GM23338 (cell line): ENCODE measurements at regions not wholly inside any gene's neighbourhood (a gene's known extent, or its start where the extent isn't known, plus 50 kb on each side); places are given as distances from the start of the nearest gene placed in this dataset.

Source experiments
- ATAC-seq: fragments of 200-7000 bp; cut with Tn5 transposase; 3 replicates; pipeline ENCODE4 v1.9.1; 2020
- DNase-seq: peaks from one replicate; pipeline ENCODE4 v3.0.0-alpha.2; 2015; ENCODE audit warnings: low spot score
- H2AFZ ChIP-seq: fragments of 200-600 bp; sonication (generic); 2 replicates; pipeline ENCODE4 v1.8.0; 2016; ENCODE audit warnings: antibody characterized with exemption, mild to moderate bottlenecking, moderate library complexity
- H3F3A ChIP-seq: fragments of 200-600 bp; sonication (generic); replicated peaks from 2 replicates; pipeline ENCODE4 v1.8.0; 2017; ENCODE audit warnings: antibody characterized with exemption, mixed run types, low read depth
- H3K27ac ChIP-seq: fragments of 200-600 bp; sonication (generic); 2 replicates; pipeline ENCODE4 v1.6.1; 2016; ENCODE audit warnings: low read depth
- H3K27me3 ChIP-seq: fragments of 200-600 bp; sonication (generic); 2 replicates; pipeline ENCODE4 v1.8.0; 2016; ENCODE audit warnings: mild to moderate bottlenecking, mixed run types, moderate library complexity; ENCODE audit not compliant: insufficient read depth
- H3K36me3 ChIP-seq: fragments of 200-600 bp; sonication (generic); 2 replicates; pipeline ENCODE4 v1.8.0; 2016; ENCODE audit warnings: mild to moderate bottlenecking; ENCODE audit not compliant: insufficient read depth
- H3K4me1 ChIP-seq: fragments of 200-600 bp; sonication (generic); 2 replicates; pipeline ENCODE4 v1.8.0; 2016; ENCODE audit warnings: mild to moderate bottlenecking, moderate library complexity; ENCODE audit not compliant: insufficient read depth
- H3K4me2 ChIP-seq: fragments of 200-600 bp; sonication (generic); 2 replicates; pipeline ENCODE4 v1.7.1; 2017; ENCODE audit warnings: mixed run types
- H3K4me3 ChIP-seq: fragments of 200-600 bp; sonication (generic); 2 replicates; pipeline ENCODE4 v1.6.1; 2016; ENCODE audit warnings: mixed run types
- H3K79me2 ChIP-seq: fragments of 200-600 bp; sonication (generic); replicated peaks from 2 replicates; pipeline ENCODE4 v1.8.0; 2017; ENCODE audit warnings: mild to moderate bottlenecking; ENCODE audit not compliant: insufficient read depth
- H3K9me2 ChIP-seq: fragments of 200-600 bp; sonication (generic); 2 replicates; pipeline ENCODE4 v1.8.0; 2017; ENCODE audit not compliant: insufficient read depth
- H4K20me1 ChIP-seq: fragments of 200-600 bp; sonication (generic); replicated peaks from 2 replicates; pipeline ENCODE4 v1.8.0; 2017; ENCODE audit warnings: mild to moderate bottlenecking; ENCODE audit not compliant: insufficient read depth
- H3K27ac Mint-ChIP-seq: 2 replicates; pipeline ENCODE4 v1.8.0; 2020; ENCODE audit warnings: inconsistent platforms, mild to moderate bottlenecking, moderate library complexity, mixed read lengths
- H3K27me3 Mint-ChIP-seq: 3 replicates; pipeline ENCODE4 v1.8.0; 2022; ENCODE audit warnings: low read depth, mild to moderate bottlenecking, moderate library complexity, mixed read lengths, inconsistent platforms; ENCODE audit not compliant: insufficient read depth, poor library complexity
- H3K36me3 Mint-ChIP-seq: 3 replicates; pipeline ENCODE4 v1.8.0; 2021; ENCODE audit warnings: low read depth, mild to moderate bottlenecking, inconsistent platforms, moderate library complexity, mixed read lengths
- H3K4me1 Mint-ChIP-seq: 3 replicates; pipeline ENCODE4 v1.8.0; 2020; ENCODE audit warnings: mild to moderate bottlenecking, inconsistent platforms, mixed read lengths
- H3K4me3 Mint-ChIP-seq: 3 replicates; pipeline ENCODE4 v1.8.0; 2021; ENCODE audit warnings: moderate library complexity, mild to moderate bottlenecking, inconsistent platforms, mixed read lengths
- H3K9me3 Mint-ChIP-seq: 3 replicates; pipeline ENCODE4 v1.8.0; 2020; ENCODE audit warnings: moderate library complexity, mild to moderate bottlenecking, inconsistent platforms, mixed read lengths
- CREB1 ChIP-seq: fragments of 250-450 bp; sonication (Bioruptor Pico); IDR thresholded peaks from 2 replicates; pipeline ENCODE4 v1.5.0; 2020; ENCODE audit warnings: low read depth, mild to moderate bottlenecking, moderate library complexity
- EZH2 ChIP-seq: fragments of 200-600 bp; sonication (generic); IDR thresholded peaks from one replicate; pipeline ENCODE4 v1.8.0; 2017; ENCODE audit warnings: antibody characterized with exemption, mild to moderate bottlenecking, low read depth; ENCODE audit not compliant: unreplicated experiment
- JUNB ChIP-seq: IDR thresholded peaks from one replicate; pipeline ENCODE4 v1.6.1; 2016; ENCODE audit warnings: antibody characterized with exemption; ENCODE audit not compliant: unreplicated experiment
- NANOG ChIP-seq: IDR thresholded peaks from 2 replicates; pipeline ENCODE4 v1.6.1; 2016; ENCODE audit warnings: antibody characterized with exemption, borderline replicate concordance
- POLR2AphosphoS5 ChIP-seq: IDR thresholded peaks from 2 replicates; pipeline ENCODE4 v1.6.1; 2016; ENCODE audit warnings: antibody characterized with exemption, low read depth
- ZNF114 ChIP-seq: fragments of 250-450 bp; sonication (Bioruptor Pico); IDR thresholded peaks from 2 replicates; pipeline ENCODE4 v1.5.0; 2020; ENCODE audit warnings: mild to moderate bottlenecking, moderate library complexity
- ZNF331 ChIP-seq: fragments of 250-450 bp; sonication (Bioruptor Pico); IDR thresholded peaks from 2 replicates; pipeline ENCODE4 v1.5.0; 2020; ENCODE audit warnings: low read depth, mild to moderate bottlenecking, moderate library complexity
- TF ChIP-seq, protein P1 (sequence below): fragments of 250-450 bp; sonication (Bioruptor Pico); IDR thresholded peaks from 2 replicates; pipeline ENCODE4 v1.5.0; 2020; ENCODE audit warnings: mild to moderate bottlenecking, moderate library complexity
- TF ChIP-seq, protein P2 (sequence below): IDR thresholded peaks from 2 replicates; pipeline ENCODE4 v1.6.1; 2016; ENCODE audit warnings: antibody characterized with exemption
- TF ChIP-seq, protein P3 (sequence below), 2 experiments: fragments of 200-600 bp in 1 of 2; sonication (generic) in 1 of 2; conservative IDR thresholded peaks; 2 replicates each; pipeline versions ENCODE4 v1.5.1 to v1.6.1; 2016 to 2017; ENCODE audit warnings: antibody characterized with exemption in 2 of 2, low read depth in 2 of 2, mild to moderate bottlenecking in 2 of 2, moderate library complexity in 1 of 2

DNA sequence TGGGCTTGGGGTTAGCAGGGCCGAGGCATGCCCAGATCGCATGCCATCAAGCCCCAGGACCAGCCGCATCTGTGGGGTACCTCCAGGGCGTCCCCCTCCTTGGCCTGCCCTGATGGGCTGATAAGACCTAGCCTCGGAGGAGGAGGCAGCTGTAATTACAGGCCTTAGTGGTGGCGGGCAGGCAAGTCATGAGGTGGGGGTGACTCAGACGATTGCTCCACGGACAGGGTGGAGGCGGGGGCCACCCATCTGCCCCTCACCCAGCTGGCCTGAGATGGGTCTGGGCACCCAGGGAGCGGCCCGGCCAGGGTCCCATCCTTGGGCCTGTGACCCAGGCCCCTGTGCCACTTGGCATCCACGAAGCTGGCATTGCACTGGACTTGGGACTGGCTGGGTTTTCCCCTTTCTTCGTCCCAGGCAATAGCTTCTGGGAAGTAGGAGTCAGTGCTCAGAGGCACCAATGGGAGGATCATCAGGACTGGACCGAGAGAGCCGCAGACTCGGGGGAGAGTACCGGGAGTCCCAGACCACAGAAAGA is 57.5 kb downstream of the CEBPB start:
- no peak for ATAC-seq
- no peaks in the 10 kb centered on the region for H3K9me2 ChIP-seq
- no peak overlapping the region for H3K4me3 ChIP-seq
- H2AFZ ChIP-seq, result no peak overlapping the region; the same call in 1 of the 2 replicates
- Mint-ChIP-seq H3K36me3 (no peaks in the 10 kb centered on the region), H3K9me3 (no peaks in the 10 kb centered on the region), H3K4me3 (no peak overlapping the region), H3K27me3 (peaks cover 6% of the 10 kb centered on the region), H3K27ac (no peak overlapping the region), H3K4me1 (no peaks in the 10 kb centered on the region; the same call in 1 of the 3 replicates)
- H3K79me2 ChIP-seq, result no peaks in the 10 kb centered on the region
- no peak for TF ChIP-seq CREB1 (CRISPR knock-in tag)
- H3K27ac ChIP-seq, result no peak overlapping the region
- H4K20me1 ChIP-seq, result no peaks in the 10 kb centered on the region
- no peaks in the 10 kb centered on the region for H3K27me3 ChIP-seq
- DNase-seq, result no peak
- no peaks in the 10 kb centered on the region for H3K4me1 ChIP-seq
- no peaks in the 10 kb centered on the region for H3K36me3 ChIP-seq
- H3K4me2 ChIP-seq, result no peak overlapping the region
- H3F3A ChIP-seq, result no peaks in the 10 kb centered on the region

DNA sequence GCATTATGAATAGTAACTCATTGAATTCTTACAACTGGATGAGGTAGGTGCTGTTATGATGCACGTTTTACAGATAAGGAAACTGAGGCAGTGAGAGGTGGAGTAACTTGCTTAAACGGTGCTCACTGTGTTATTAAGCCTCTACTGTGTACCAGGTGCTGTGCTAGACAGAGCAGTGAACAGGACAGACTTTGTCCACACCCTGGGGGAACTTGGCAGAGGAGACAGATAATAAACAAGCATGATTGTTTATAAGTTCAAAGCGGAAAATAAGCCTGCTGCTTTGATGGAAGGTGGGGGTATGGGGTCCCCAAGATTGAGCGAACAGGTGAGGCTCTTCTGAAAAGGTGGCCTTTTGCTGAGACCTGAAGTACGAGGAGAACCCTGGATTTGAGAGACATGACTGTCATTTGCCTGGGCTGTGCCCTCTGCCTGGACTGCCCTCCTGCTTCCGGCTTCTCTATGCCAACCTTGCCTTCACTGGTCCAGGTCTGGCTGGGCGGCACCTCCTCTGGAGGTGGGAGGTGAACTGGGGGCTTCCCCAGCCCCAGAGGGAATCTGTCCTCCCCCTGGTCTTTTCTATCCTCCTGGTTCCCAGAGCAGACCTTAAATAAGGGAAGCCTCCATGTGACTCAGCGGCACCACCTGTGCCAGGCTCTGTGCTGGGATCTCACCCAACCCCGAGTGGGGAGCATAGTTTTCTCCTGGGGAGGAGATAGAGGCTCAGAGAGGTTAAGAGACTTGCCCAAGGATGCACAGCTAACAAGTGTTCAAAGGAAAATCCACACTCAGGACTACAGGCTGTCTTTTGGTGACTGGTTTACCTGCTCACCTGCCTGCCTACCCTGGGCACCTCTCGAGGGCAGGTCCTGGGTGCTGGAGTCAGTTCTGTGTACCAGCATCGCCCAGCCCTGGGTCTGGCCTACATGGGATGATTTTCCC is 59.1 kb downstream of the CEBPB start:
- Mint-ChIP-seq H3K9me3 (no peaks in the 10 kb centered on the region), H3K4me3 (no peak overlapping the region), H3K4me1 (no peaks in the 10 kb centered on the region; the same call in 1 of the 3 replicates), H3K27ac (no peak overlapping the region), H3K27me3 (peaks cover 6% of the 10 kb centered on the region), H3K36me3 (no peaks in the 10 kb centered on the region)
- H3K27me3 ChIP-seq, result no peaks in the 10 kb centered on the region
- H3K4me3 ChIP-seq, result no peak overlapping the region
- H3K4me2 ChIP-seq, result no peak overlapping the region
- H3F3A ChIP-seq, result no peaks in the 10 kb centered on the region
- H3K4me1 ChIP-seq, result no peaks in the 10 kb centered on the region
- H3K36me3 ChIP-seq, result no peaks in the 10 kb centered on the region
- no peak overlapping the region for H2AFZ ChIP-seq
- DNase-seq, result no peak
- H3K27ac ChIP-seq, result no peak overlapping the region
- no peaks in the 10 kb centered on the region for H4K20me1 ChIP-seq
- no peaks in the 10 kb centered on the region for H3K9me2 ChIP-seq
- ATAC-seq, result no peak
- H3K79me2 ChIP-seq, result no peaks in the 10 kb centered on the region
- TF ChIP-seq EZH2 (no peak), JUNB (no peak), ZNF114 (CRISPR knock-in tag) (no peak), NANOG (no peak), ZNF331 (no peak), CREB1 (CRISPR knock-in tag) (no peak), POLR2AphosphoS5 (no peak)
- TF ChIP-seq, protein P1, sequence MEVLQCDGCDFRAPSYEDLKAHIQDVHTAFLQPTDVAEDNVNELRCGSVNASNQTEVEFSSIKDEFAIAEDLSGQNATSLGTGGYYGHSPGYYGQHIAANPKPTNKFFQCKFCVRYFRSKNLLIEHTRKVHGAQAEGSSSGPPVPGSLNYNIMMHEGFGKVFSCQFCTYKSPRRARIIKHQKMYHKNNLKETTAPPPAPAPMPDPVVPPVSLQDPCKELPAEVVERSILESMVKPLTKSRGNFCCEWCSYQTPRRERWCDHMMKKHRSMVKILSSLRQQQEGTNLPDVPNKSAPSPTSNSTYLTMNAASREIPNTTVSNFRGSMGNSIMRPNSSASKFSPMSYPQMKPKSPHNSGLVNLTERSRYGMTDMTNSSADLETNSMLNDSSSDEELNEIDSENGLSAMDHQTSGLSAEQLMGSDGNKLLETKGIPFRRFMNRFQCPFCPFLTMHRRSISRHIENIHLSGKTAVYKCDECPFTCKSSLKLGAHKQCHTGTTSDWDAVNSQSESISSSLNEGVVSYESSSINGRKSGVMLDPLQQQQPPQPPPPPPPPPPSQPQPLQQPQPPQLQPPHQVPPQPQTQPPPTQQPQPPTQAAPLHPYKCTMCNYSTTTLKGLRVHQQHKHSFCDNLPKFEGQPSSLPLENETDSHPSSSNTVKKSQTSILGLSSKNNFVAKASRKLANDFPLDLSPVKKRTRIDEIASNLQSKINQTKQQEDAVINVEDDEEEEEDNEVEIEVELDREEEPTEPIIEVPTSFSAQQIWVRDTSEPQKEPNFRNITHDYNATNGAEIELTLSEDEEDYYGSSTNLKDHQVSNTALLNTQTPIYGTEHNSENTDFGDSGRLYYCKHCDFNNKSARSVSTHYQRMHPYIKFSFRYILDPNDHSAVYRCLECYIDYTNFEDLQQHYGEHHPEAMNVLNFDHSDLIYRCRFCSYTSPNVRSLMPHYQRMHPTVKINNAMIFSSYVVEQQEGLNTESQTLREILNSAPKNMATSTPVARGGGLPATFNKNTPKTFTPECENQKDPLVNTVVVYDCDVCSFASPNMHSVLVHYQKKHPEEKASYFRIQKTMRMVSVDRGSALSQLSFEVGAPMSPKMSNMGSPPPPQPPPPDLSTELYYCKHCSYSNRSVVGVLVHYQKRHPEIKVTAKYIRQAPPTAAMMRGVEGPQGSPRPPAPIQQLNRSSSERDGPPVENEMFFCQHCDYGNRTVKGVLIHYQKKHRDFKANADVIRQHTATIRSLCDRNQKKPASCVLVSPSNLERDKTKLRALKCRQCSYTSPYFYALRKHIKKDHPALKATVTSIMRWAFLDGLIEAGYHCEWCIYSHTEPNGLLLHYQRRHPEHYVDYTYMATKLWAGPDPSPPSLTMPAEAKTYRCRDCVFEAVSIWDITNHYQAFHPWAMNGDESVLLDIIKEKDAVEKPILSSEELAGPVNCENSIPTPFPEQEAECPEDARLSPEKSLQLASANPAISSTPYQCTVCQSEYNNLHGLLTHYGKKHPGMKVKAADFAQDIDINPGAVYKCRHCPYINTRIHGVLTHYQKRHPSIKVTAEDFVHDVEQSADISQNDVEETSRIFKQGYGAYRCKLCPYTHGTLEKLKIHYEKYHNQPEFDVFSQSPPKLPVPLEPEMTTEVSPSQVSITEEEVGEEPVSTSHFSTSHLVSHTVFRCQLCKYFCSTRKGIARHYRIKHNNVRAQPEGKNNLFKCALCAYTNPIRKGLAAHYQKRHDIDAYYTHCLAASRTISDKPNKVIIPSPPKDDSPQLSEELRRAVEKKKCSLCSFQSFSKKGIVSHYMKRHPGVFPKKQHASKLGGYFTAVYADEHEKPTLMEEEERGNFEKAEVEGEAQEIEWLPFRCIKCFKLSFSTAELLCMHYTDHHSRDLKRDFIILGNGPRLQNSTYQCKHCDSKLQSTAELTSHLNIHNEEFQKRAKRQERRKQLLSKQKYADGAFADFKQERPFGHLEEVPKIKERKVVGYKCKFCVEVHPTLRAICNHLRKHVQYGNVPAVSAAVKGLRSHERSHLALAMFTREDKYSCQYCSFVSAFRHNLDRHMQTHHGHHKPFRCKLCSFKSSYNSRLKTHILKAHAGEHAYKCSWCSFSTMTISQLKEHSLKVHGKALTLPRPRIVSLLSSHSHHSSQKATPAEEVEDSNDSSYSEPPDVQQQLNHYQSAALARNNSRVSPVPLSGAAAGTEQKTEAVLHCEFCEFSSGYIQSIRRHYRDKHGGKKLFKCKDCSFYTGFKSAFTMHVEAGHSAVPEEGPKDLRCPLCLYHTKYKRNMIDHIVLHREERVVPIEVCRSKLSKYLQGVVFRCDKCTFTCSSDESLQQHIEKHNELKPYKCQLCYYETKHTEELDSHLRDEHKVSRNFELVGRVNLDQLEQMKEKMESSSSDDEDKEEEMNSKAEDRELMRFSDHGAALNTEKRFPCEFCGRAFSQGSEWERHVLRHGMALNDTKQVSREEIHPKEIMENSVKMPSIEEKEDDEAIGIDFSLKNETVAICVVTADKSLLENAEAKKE (CRISPR knock-in tag), result no peak
- TF ChIP-seq, protein P2, sequence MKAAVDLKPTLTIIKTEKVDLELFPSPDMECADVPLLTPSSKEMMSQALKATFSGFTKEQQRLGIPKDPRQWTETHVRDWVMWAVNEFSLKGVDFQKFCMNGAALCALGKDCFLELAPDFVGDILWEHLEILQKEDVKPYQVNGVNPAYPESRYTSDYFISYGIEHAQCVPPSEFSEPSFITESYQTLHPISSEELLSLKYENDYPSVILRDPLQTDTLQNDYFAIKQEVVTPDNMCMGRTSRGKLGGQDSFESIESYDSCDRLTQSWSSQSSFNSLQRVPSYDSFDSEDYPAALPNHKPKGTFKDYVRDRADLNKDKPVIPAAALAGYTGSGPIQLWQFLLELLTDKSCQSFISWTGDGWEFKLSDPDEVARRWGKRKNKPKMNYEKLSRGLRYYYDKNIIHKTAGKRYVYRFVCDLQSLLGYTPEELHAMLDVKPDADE, result no peak
- TF ChIP-seq, protein P3, sequence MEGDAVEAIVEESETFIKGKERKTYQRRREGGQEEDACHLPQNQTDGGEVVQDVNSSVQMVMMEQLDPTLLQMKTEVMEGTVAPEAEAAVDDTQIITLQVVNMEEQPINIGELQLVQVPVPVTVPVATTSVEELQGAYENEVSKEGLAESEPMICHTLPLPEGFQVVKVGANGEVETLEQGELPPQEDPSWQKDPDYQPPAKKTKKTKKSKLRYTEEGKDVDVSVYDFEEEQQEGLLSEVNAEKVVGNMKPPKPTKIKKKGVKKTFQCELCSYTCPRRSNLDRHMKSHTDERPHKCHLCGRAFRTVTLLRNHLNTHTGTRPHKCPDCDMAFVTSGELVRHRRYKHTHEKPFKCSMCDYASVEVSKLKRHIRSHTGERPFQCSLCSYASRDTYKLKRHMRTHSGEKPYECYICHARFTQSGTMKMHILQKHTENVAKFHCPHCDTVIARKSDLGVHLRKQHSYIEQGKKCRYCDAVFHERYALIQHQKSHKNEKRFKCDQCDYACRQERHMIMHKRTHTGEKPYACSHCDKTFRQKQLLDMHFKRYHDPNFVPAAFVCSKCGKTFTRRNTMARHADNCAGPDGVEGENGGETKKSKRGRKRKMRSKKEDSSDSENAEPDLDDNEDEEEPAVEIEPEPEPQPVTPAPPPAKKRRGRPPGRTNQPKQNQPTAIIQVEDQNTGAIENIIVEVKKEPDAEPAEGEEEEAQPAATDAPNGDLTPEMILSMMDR (conservative IDR thresholded peaks at IDR 0.05; ENCODE audit: low read depth in 2 of 2), result no peak
